Astrocyte of the spinal cord (primary cell): ENCODE measurements at regions not wholly inside any gene's neighbourhood (a gene's known extent, or its start where the extent isn't known, plus 50 kb on each side); places are given as distances from the start of the nearest gene placed in this dataset.
A peak's percentile ranks its signal among the peaks of the same experiment; 100 is the strongest.

Source experiments
- DNase-seq: peaks from one replicate; pipeline ENCODE4 v3.0.0; 2011; ENCODE audit warnings: low read depth, low spot score
- H3K4me3 ChIP-seq: 2 replicates; pipeline ENCODE4 v1.5.1; 2011; ENCODE audit warnings: low read depth, mild to moderate bottlenecking, low read length, moderate library complexity
- in situ Hi-C: cut with HindIII; loops from 2 replicates; pipeline ENCODE4 v1.10.0; 2017; ENCODE audit warnings: low sequenced_read_pairs
- TF ChIP-seq, protein P1 (sequence below): IDR thresholded peaks from 2 replicates; pipeline ENCODE4 v1.5.1; 2012; ENCODE audit warnings: low read depth, mild to moderate bottlenecking, low read length, inconsistent platforms

DNA sequence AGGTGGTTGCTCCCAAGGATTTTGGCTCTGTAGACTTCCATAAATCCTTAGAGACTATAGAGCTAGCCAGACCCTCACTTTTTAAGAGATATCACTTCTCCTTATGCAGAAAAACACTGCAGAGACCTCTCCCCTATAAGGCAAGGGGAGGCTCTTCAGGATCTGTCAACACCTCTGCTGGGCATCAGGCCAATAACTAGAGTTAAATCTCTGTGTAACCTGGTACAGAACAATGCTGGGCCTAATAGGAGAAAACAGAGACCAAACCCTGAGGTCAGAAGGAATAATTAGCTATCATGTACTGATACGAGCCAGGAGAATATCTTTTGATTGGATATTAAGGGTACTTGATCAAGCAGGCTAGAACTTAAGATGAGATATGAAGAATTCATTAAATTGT is 358.5 kb downstream of the TBC1D4 start:
- H3K4me3 ChIP-seq: no peak overlapping the region
- in situ Hi-C loops: no loop called here
- DNase-seq: no peak
- TF ChIP-seq, protein P1, sequence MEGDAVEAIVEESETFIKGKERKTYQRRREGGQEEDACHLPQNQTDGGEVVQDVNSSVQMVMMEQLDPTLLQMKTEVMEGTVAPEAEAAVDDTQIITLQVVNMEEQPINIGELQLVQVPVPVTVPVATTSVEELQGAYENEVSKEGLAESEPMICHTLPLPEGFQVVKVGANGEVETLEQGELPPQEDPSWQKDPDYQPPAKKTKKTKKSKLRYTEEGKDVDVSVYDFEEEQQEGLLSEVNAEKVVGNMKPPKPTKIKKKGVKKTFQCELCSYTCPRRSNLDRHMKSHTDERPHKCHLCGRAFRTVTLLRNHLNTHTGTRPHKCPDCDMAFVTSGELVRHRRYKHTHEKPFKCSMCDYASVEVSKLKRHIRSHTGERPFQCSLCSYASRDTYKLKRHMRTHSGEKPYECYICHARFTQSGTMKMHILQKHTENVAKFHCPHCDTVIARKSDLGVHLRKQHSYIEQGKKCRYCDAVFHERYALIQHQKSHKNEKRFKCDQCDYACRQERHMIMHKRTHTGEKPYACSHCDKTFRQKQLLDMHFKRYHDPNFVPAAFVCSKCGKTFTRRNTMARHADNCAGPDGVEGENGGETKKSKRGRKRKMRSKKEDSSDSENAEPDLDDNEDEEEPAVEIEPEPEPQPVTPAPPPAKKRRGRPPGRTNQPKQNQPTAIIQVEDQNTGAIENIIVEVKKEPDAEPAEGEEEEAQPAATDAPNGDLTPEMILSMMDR: no peak

DNA sequence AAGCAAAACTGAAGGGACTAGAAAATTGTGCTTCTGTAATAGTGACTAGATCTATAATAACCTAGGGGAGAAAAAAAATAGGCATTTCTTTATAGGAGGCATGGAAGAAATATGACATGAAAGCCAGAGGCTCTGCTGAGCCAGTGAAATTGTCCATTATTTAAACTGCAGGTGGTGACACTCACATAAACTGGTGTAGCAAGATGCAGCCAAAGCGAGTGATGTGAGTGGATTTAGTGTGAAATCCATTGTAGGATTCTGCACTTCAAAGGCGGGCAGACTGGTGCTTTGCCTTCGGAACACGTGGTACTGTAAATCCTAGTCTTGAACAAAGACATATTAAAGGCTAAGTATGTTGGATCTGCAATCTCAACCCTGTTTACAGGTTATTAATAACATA is 361.9 kb downstream of the TBC1D4 start:
- in situ Hi-C loops: no loop called here
- TF ChIP-seq, protein P1: no peak
- H3K4me3 ChIP-seq: no peak overlapping the region
- DNase-seq: no peak

DNA sequence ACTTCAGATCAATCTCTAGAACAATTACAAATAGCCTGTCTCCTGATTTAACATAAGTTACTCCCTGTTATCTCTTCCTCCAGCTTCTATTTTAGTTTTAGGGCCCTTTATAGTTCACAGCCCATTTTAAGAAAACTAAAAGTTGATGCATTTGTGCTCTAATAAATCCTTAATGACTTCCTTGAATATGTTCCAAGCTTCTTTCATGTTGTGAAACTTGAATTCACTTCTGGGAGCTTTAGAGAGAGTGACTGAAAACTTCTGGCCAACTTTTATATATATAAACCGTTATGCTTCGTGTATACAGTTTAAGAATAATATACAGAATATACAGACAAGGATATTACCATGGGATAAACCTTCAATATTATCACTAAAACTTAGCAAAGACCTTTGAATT is 366.8 kb downstream of the TBC1D4 start:
- DNase-seq: no peak
- in situ Hi-C loops: no loop called here
- TF ChIP-seq, protein P1: no peak
- no peak overlapping the region for H3K4me3 ChIP-seq

DNA sequence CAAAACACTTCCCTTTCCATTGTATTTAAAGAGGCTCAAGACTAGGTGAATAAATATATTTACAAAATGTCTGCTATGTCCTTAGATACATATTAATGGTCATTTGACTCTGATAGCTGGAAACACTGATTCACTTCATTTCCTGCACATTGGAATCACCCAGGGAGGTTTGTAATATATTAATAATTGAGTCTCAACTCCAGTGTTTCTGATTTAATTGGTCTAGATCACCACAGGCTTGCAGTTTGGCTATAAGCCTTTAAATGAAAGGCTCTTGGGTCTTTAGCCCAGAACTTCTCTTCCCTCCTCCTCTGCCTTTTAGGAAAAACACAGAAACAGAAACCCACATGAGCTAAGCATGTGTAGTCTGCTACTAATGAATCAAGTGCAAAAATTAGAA is 378.0 kb downstream of the TBC1D4 start:
- TF ChIP-seq, protein P1: no peak
- in situ Hi-C loops: no loop called here
- no peak overlapping the region for H3K4me3 ChIP-seq
- no peak for DNase-seq

DNA sequence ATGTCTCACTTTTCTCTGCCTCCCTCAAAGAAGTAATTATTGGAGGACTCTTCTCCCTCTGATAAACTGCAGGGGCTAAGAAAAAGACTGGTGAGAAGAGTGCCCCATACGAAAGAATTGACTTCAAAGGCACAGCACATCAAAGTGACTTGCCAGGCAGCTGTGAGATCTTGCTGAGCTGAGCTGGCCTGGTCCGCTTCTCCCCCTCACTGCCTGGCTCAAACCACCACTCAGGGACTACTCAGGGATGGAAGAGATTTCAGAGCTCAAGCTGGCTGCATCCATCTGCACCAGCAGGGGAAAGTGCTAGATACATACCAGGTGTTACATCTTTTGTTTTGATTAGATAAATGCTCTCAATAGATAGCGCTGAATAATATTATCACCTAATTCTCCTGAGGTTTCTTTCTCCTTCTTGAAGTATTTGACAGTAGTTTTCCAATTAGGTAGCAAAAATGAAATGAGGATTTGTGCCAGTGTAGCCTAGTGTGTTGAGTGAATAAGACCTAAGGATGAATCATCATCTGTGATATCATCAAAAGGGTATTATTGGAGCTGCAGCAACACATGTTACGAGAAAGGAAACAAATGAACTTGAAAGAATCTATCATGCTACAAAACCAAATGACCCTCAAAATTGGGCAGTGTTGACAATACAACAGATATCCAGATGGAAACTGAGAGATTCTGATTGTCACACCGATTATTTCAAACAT is 379.8 kb downstream of the TBC1D4 start:
- DNase-seq: peak; percentile 53
- in situ Hi-C loops: no loop called here
- no peak overlapping the region for H3K4me3 ChIP-seq
- TF ChIP-seq, protein P1: no peak

DNA sequence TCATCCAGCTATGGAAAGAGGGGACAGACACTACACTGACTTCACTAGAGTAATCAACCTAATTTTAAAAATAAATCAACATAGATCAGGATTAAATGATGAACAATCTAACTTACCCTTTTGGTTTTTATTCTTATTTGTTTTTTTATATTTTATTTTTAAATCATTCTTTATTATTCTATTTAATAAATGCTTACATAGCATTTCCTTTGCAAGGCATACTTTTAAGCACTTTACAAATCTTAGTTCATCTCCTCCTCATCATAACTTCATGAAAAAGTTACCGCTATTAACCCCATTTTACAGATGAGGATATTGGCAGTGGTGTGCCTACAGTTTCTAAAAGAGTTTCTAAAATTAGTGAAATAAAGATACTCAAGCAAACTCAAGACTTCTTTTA is 380.6 kb downstream of the TBC1D4 start:
- no peak for DNase-seq

More for the DNA sequence above, 380.6 kb downstream of the TBC1D4 start:
- H3K4me3 ChIP-seq: no peak overlapping the region
- in situ Hi-C loops: no loop called here
- TF ChIP-seq, protein P1: no peak
